G401.6 (cell line): ENCODE measurements at regions not wholly inside any gene's neighbourhood (a gene's known extent, or its start where the extent isn't known, plus 50 kb on each side); places are given as distances from the start of the nearest gene placed in this dataset.

Source experiments
- FAIRE-seq: peaks from 2 replicates; lab custom pipeline; 2012; peaks lifted over from hg19 to GRCh38; lab: Jason Lieb, UNC

DNA sequence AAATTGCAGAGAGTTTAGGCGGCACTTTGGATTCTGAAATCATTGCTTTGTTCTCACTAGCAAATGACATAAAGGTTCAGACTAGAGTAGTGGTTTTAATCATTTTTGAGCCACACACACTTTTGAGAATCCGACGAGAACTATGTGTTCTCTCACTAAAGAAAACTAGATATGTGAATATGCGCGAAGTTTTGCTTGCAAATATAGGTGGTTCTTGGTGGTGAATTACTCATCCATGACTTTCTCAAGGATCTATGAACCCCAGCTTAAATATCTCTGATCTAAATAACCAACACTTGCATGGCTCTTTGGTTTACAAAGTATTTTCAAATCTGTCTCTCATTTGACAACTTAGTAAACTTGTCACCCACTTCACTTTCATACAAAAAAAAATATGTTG is 54.8 kb downstream of the NOG start:
- no peak for FAIRE-seq

DNA sequence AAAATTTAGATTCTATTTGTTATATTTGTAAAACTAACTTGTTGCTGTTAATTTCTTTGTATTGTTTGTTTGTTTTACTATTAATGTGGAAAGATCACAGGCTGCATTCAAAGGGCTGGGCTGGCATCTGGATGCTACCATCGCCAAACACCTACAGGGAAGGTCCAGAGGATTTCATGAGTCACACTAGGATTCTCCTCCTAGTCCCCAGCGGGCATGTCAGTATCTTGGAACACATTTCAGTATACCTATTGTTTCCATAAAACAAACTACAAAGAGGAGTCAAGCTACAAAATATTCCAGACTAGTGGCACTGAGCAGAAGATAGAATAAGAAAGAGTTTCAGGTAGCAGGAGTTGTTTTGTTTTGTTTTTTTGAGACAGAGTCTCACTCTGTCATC is 55.3 kb downstream of the NOG start:
- no peak for FAIRE-seq

DNA sequence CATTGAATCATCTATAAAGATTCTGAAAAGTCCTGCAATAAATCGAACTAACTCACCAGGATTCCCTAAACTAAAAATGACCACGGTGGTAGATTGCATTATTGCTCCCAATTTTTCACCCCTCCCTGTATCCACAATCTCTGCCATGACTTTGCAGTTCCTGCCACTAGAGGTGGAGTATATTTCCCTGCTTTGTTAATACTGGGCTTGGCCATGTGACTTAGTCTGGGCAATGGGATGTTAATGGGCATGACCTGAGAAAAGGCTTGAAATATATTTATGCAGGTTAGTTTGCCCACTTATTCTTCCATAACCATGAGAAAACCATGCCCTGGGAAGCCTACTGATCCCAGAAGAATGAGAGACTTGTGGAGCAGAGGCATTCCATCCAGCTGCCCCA is 59.1 kb downstream of the NOG start:
- FAIRE-seq, result no peak

DNA sequence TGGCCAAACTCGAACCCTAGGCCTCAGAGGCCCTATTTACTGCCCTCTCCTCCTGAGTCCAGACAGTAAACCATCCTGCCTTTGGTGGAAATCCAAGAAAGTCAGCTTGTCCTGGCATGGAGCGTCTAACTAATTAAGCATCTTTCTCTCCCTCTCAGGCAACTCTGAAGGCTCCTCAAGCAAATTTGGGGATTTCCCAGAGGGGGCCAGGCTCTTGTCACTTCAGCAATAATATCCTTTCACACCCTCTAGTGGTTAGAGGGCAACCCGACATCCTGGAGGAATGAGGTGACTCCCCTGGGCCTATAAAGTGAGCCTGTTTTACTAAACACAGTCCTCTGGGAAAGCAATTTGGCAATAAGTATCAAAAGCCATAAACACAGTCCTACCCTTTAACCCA is 60.4 kb downstream of the NOG start:
- FAIRE-seq, result no peak

DNA sequence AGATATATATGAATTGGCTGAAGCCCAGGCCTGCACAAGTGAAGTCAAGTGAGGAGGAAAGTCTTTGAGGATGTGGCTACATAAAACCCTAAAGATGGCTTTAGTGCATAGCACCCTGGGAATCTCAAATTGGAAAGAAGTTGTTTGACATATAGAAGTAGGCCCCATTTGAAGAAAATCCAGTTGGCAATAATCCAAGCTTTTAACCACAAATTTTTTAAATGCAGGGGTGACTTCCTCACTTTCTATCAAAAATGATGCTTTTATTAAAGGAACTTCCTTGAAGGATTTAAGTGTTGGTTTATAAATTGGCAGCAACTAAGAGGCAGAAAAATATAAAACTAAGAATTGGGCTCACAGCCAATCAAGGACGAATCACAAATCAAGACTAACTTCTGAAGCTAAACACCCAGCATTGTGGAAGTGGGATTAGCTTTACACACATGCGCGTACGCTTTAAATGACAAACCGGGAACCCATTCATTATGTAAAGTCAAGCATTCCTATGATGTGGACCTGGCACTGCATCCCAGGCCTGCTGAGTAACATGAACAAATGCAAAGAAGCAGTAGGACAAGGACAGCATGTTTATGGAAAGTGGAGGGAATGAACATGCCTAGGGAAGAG is 63.3 kb downstream of the NOG start:
- FAIRE-seq, result no peak

DNA sequence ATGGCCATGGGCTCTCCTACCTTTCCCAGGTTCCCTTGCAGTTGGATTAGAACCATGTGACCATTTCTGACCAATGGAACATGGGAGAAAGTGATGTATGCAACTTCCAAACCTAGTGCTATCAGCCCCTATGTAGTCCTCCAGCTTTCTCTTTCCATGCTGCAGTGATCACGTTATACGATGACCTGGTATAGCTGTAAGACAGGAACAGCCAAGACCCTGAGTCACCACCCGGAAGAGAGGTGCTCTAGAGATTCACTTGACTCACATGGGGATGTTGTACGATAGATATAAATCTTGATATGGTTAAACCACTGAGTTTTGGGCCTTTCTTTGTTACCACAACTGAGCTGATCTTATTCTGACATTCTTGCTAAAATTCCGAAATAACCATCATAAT is 65.1 kb downstream of the NOG start:
- no peak for FAIRE-seq

DNA sequence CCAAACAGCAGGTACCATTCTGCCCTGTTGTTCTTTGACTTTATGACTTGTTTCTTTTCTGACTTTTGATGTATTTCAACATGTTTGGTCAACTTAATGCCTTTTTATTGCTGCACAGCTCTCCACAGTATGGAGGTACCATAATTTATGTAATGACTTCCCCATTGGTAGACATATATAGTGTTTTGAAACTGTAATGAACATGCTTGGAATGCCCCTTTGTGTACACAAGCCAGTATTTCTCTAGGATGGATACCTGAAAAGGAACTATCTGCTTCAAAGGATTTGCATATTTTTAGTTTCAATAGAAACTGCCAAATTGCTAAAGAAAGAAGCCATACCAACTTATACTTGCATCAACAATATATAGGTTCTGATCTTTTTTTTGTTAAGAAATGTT is 66.1 kb downstream of the NOG start:
- FAIRE-seq, result no peak

DNA sequence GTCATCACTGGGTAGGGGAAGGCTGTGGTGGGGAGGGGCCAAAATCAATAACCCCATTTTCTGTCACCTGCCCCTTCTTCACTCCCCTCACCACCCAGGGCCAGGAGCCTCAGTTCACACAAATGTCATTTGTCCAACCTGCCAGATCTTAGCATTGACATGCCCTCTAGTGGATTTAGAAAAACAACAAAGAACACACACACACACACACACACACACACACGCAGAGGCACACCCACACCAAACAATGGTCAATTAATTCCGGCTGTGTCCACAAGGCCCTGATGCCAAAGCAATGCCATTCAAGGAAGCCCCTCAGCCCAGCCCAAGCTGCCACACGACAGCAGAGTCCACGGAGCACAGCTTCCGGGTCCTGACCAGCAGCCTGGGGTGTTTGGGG is 68.4 kb downstream of the NOG start:
- no peak for FAIRE-seq

DNA sequence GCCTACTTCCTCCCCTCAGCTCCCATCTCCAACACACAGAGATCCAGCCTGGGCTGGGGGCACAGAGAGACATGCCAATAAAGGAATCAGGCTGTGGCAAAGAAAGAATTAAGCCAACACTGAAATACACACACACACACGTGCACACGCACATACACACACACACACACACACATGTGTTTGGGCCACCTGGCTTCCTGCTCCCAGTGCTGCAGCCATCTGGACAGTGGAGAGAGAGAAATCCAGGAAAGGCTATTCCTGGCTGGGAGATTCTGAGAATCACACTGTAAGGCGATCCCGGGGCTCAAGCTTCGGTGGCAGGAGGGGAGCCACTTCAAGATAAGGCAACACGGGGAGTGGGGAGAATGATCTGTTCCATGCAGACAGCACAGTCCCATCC is 72.4 kb downstream of the NOG start:
- FAIRE-seq, result no peak

DNA sequence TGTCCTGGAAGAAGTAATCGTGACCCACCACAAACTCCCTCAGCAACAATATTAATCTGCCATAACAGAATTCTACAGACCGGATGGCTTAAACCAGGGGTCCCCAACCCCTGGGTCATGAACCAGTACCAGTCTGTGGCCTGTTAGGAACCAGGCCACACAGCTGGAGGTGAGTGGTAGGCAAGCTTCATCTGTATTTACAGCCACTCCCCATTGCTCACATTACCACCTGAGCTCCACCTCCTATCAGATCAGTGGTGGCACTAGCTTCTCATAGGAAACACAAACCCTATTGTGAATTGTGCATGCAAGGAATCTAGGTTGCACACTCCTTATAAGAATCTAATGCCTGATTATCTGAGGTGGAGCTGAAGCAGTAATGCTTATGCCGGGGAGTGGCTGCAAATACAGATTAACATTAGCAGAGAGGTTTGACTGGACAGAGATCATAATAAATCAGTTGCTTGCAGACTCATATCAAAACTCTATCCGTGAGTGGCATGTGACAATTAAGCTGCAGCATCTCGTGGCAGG is 74.5 kb downstream of the NOG start:
- no peak for FAIRE-seq

DNA sequence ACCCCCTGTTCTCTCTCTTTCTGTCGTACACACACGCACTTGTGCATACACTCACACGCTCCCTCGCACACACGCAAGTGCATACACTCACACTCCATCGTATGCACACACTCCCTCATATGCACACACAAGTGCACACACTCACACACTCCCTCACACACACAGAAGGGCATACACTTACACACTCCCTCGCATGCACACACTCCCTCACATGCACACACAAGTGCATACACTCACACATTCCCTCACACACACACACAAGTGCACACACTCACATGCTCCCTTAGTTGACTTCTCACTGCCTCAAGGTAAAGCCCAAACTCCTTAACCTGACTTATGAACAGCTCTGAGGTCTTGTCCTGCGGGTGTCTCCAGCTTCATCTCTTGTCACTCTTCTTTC is 78.7 kb downstream of the NOG start:
- no peak for FAIRE-seq

DNA sequence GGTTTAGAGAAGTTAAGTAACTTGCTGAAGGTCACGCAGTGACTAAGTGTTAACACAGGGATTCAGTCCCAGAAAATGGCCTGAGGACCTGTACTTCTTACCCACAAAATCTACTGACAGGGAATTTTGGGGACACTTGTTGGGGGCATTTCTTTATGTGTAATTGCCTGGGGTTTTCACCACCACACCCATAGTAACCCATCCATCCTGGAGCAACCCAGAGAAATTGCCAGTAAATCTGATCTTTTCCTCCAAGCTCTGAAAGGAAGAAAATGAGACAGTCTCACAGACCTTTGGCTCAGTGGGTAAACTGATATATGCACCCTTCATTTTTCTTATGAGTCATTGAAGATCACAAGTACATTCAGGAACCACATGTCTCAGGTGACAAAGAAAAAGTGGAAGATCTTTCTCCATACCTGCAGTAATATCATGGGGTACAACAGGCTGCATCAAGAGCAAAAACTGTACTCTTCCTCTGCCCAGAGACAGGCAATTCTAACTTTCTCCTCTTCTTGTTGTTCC is 81.0 kb downstream of the NOG start:
- FAIRE-seq, result no peak

DNA sequence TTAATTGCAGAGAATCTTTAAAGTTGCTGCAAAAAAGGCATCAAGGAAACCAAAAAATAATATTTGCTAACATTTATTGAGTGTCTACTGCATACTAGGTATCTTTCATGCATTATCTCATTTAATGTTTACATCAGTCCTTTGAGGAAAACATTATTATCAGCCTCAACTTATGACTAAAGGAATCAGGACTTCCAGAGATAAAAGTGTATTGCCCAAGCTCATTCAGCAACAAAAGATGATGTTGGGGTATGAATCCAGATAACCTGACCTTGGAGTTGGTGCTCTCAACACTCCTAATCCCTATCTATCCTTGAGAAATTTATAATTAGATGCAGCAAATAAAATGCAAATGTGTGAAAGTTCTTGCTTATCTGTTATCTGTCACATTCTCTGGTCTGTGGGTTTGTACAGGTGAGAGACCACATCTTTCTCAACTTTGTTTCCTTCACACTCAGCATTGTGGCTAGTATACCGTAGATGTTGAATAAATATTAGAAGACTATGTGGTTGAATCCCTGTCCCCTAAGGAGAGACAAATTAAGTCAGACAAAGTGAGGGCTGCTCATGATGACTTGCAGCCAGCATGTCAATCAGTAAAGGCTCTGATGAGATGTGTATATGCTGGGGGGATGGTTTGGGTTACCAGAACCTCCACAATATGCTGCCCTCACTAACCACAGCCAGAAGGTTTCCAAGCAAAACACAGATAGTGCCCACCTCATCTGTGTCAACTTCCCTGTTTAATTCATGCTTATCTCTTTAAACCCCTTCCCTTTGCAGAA is 82.6 kb downstream of the NOG start:
- FAIRE-seq, result no peak

DNA sequence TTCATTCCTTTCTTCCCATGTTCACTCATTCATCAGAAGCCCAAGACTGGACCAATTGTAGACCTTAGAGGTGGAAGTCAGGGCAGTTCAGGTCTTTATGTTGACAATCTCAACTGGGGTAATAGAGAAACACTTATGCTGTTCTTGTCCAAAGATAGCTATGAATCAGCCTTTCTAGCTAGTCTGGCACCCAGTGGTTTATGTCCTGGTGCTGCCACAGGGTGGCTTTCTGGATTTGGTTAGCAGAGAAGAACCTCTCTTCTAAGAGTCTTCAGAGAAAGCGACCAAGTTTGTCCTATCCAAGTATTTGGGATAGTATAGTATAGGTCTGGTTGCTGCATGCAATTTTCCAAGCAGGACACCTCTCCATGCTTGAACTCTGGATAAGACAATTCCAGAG is 83.3 kb downstream of the NOG start:
- no peak for FAIRE-seq

DNA sequence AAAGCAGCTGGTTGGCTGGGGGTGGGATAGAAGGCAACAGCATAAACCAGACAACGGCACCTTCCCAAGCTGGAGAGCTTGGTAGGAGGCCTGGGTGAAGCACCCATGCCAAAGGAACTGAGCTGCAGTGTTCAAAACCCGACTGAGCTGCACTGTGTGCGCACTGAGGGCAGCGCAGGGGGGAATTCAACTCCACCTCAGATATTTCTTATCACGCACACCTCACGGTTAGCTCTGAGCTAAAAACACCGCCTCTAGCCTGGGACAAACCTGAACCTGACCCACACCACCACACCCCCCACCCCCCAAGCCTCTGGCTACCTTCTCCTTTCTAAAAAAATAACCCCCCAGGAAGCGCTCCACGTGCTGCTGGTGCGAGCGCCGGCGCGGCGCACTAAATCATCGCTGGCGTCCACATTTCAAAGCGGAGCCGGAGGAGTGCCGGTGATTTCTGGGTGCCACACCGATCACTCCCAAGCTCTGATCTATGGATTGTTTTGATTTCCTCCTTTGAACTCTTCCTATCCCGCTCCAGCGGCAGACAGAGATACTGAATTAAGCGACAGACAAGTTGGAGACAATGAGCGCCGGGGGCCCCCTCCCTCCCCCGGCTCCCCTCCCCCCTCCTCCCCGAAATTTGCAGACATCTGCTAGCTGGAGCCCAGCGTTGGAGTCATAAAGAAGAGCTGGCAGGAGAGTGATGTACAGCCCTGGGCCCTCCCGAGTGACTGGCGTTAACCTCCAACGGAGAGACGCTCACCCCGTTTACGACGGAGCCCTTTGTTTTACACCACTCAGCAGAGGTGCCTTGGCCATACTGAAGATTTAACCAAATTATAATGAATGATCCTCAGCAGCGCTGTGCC is 85.0 kb downstream of the NOG start:
- FAIRE-seq, result no peak

DNA sequence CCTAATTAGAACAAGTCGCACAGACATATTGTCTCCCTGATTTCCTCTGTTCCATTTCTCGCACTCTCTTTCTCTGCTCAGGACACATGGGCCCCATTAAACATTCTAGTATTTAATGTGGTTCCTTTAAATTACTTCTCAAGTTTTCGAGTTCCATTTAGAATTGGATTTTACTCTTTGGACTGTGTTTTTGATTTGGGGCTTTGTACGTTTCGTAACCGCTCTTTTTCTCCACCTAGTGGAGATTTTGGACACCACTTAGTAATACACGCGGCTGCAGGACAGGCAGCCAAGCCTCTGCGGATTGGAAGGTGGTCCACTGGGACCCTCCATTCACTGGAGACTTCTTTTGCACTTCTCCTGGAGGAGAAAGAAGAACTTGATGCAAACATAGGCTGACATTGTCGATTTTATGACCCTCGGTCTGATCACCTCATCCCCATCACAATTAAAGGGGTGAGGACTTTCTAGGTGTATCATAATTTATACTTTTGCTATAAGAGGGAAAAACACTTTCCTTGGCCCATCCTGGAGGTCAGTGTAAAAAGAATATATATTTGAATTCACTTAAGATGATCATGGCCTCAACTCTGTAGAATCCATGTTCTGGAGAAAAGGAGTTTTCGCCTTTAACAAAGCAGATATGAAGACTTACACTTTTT is 85.7 kb downstream of the NOG start:
- FAIRE-seq, result no peak

DNA sequence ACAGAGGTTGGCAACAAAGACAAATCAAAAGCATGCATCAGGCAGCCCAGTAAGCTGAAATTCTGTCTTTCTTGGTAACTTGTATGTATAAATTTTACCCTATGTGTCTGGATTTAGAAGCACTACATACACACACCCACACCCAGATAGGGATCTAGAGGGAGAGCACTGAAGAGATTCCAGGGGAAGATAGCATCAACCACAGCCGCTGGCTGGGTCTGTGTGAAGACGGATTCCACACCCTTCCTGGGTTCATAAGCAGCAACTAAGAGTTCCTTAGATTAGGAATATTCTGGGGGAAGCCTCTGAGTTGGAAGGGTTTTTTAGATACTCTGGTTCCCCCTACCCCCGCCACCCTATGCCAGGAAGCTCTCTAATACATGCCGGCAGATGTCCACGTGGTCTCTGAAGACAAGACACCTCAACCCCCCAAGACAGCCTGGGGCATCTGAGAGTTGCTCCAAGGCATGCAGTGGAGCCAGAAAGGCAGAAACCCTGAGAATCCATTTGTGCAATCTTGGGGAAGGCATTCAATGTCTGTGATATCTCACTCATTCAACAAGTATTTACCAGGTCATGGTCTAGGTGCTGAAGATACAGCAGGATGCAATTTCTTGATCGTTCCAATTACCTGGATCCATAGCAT is 86.4 kb downstream of the NOG start:
- no peak for FAIRE-seq

DNA sequence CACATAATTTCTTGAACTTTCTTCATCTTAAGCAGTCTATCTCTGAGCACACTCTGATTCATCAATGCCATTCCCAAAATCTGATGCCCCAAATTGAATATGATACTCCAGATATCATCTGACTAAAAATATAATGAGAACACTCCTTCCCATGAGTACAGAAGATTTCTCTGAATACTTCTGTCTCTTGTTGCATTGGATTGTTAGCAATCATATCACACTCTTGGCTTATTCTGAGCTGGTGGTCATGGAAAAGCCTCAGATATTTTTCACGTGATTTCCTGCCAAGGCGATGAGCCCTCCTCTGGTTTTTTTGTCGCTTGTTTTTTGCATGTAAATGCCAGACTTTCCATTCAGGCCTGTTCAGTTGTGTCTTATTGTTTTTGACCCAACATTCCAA is 87.2 kb downstream of the NOG start:
- FAIRE-seq, result no peak

DNA sequence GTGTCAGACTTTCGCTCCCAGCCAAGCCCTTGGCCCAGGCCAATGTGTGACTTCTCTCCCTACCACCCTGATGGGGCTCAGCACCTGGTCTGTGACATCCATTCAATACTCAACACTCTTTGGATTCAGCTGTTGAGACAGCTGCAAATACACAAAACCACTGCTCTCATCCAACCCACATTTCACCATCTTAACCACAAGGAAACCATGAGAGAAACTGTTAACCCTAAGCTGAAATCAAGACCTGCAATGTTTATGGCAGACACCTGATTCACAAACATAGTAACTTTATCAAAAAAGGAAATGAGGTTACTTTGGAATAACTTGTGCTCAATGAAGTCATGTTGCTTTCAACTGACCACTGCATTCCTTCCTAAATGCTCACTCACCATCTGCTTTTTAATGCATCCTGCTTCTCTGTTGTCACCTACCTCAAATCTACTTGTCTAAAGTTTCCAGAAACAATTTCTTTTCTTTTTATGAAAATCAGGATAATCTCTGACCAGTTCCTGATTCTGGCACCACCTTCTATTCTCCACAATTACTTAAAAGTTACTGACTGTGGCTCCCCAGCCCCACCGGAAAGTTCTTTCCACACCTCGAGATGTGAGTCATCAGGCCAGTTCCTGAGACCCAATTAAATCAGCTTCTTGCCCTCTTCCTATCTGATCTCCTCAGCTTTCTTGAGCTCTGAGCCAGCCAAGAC is 88.2 kb downstream of the NOG start:
- no peak for FAIRE-seq

DNA sequence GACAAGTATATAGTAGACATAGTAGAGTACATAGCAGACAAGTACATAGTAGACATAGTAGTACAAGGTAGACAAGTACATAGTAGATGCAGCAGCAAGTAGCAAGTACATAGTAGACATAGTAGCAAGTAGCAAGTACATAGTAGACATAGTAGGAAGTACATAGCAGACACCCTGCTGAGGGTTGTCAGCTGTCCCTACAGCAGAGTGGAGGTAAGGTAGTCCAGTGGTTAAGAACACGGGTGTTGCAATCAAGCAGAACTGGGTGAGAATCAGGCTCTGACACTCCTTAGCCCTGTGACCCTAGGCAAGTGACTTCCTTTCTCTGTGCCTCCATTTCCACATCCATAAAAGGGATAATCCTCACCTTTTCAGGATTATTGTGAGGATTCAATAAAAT is 94.7 kb downstream of the NOG start:
- no peak for FAIRE-seq
